GM18867 (cell line): ENCODE measurements at regions not wholly inside any gene's neighbourhood (a gene's known extent, or its start where the extent isn't known, plus 50 kb on each side); places are given as distances from the start of the nearest gene placed in this dataset.
"Not testable (repeated sequence)": the region's sequence is repeated elsewhere in the genome, so short reads cannot be mapped to it uniquely, and the experiment has no call there.

Experiments used
- ATAC-seq: cut with Tn5 transposase; IDR thresholded peaks from one replicate; pipeline ENCODE4 v1.9.1; 2021; ENCODE audit warnings: mild to moderate bottlenecking, moderate library complexity; ENCODE audit not compliant: unreplicated experiment

GRCh38 chr7:81079746-81080145, 160.9 kb upstream of the SEMA3C start:
- ATAC-seq: no peak

- ATAC-seq: no peak
Observed at GRCh38 chr7:81075150-81075549, 156.3 kb upstream of the SEMA3C start.

GRCh38 chr7:81074406-81074805, 155.6 kb upstream of the SEMA3C start:
- no peak for ATAC-seq

GRCh38 chr7:81073931-81074251, 155.0 kb upstream of the SEMA3C start:
- no peak for ATAC-seq

GRCh38 chr7:81070956-81071355, 152.1 kb upstream of the SEMA3C start:
- ATAC-seq: no peak

- ATAC-seq: no peak
Observed at GRCh38 chr7:81066797-81067196, 147.9 kb upstream of the SEMA3C start.

- ATAC-seq: no peak
Observed at GRCh38 chr7:81064426-81064825, 145.6 kb upstream of the SEMA3C start.

GRCh38 chr7:81062755-81063154, 143.9 kb upstream of the SEMA3C start:
- ATAC-seq: no peak

GRCh38 chr7:81057469-81057868, 138.6 kb upstream of the SEMA3C start:
- not testable (repeated sequence) for ATAC-seq

GRCh38 chr7:81053623-81054022, 134.8 kb upstream of the SEMA3C start:
- ATAC-seq: no peak

GRCh38 chr7:81051811-81052413, 133.1 kb upstream of the SEMA3C start:
- no peak for ATAC-seq

- ATAC-seq: no peak
Observed at GRCh38 chr7:81045491-81046030, 126.7 kb upstream of the SEMA3C start.

GRCh38 chr7:81042646-81043045, 123.8 kb upstream of the SEMA3C start:
- ATAC-seq: not testable (repeated sequence)

GRCh38 chr7:81040496-81040895, 121.6 kb upstream of the SEMA3C start:
- ATAC-seq: no peak

- ATAC-seq: no peak
Observed at GRCh38 chr7:81036871-81037270, 118.0 kb upstream of the SEMA3C start.

- ATAC-seq: no peak
Observed at GRCh38 chr7:81036057-81036456, 117.2 kb upstream of the SEMA3C start.

GRCh38 chr7:81031996-81032395, 113.1 kb upstream of the SEMA3C start:
- ATAC-seq: no peak

- ATAC-seq: no peak
Observed at GRCh38 chr7:81031243-81031642, 112.4 kb upstream of the SEMA3C start.

- ATAC-seq: no peak
Observed at GRCh38 chr7:81030472-81030871, 111.6 kb upstream of the SEMA3C start.

GRCh38 chr7:81029511-81029910, 110.7 kb upstream of the SEMA3C start:
- no peak for ATAC-seq

- no peak for ATAC-seq
Observed at GRCh38 chr7:81025360-81025759, 106.5 kb upstream of the SEMA3C start.

GRCh38 chr7:81014908-81015307, 96.1 kb upstream of the SEMA3C start:
- ATAC-seq: no peak

- ATAC-seq: no peak
Observed at GRCh38 chr7:81014266-81014665, 95.4 kb upstream of the SEMA3C start.
